Body of pancreas (tissue), 4 donors: ENCODE measurements at regions not wholly inside any gene's neighbourhood (a gene's known extent, or its start where the extent isn't known, plus 50 kb on each side); places are given as distances from the start of the nearest gene placed in this dataset.

Experiments
- POLR2A ChIP-seq, 3 donors: fragments of 450-650 bp; IDR thresholded peaks; one replicate each; pipeline ENCODE4 v1.6.1; 2016; ENCODE audit warnings: antibody characterized with exemption in 3 of 3, mild to moderate bottlenecking in 2 of 3
- TF ChIP-seq, protein P1 (sequence below), 7 experiments: fragments of 450-650 bp in 4 of 7; fragments of 200-600 bp in 3 of 7; sonication (generic) in 3 of 7; IDR thresholded peaks; one replicate each; pipeline ENCODE4 v1.5.1; 2016 to 2019; ENCODE audit warnings: antibody characterized with exemption in 7 of 7

DNA sequence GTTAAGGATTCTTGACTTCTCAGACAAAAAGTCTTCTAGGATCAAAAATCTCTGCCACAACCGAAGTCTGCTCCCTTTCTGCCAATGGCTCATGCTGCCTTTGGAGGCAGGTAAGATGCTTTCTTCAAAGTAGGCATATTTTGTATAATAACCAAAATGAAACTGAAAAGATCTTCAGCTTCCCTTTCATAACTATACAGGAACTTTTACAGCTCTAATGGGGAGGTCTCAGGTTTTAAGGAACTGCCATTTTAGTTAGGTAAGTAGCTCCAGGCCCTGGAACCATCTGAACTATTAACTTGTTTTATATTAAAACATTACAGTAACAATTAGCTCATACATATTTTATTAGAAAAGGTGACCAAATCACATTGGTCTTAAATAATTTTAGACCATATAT lies 110.9 kb upstream of the FREM1 start:
- TF ChIP-seq, protein P1, sequence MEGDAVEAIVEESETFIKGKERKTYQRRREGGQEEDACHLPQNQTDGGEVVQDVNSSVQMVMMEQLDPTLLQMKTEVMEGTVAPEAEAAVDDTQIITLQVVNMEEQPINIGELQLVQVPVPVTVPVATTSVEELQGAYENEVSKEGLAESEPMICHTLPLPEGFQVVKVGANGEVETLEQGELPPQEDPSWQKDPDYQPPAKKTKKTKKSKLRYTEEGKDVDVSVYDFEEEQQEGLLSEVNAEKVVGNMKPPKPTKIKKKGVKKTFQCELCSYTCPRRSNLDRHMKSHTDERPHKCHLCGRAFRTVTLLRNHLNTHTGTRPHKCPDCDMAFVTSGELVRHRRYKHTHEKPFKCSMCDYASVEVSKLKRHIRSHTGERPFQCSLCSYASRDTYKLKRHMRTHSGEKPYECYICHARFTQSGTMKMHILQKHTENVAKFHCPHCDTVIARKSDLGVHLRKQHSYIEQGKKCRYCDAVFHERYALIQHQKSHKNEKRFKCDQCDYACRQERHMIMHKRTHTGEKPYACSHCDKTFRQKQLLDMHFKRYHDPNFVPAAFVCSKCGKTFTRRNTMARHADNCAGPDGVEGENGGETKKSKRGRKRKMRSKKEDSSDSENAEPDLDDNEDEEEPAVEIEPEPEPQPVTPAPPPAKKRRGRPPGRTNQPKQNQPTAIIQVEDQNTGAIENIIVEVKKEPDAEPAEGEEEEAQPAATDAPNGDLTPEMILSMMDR (IDR thresholded peaks at IDR 0.05), result no peak
- no peak for TF ChIP-seq POLR2A (IDR thresholded peaks at IDR 0.05)
